ENCODE measurements at regions not wholly inside any gene's neighbourhood (a gene's known extent, or its start where the extent isn't known, plus 50 kb on each side); places are given as distances from the start of the nearest gene placed in this dataset.

GRCh38 chr4:175930471-175930870, 118.4 kb upstream of the GPM6A start:
- DNase-seq (ENCODE audit: low read depth) (no peak), FAIRE-seq (no peak)
- Histone ChIP-seq H3K36me3 (ENCODE audit: insufficient read depth, low read length) (no peaks in the 10 kb centered on the region), H3K4me1 (ENCODE audit: insufficient read depth, low read length) (no peaks in the 10 kb centered on the region), H3K9ac (ENCODE audit: low read length) (no peak overlapping the region), H3K4me2 (ENCODE audit: low read length) (no peak overlapping the region), H3K27me3 (ENCODE audit: insufficient read depth, low read length) (no peaks in the 10 kb centered on the region), H4K20me1 (ENCODE audit: insufficient read depth, low read length) (no peaks in the 10 kb centered on the region), H3K27ac (ENCODE audit: low read depth, low read length) (no peak overlapping the region), H3K9me3 (ENCODE audit: insufficient read depth, low read depth, low read length) (no peaks in the 10 kb centered on the region), H3K4me3 (ENCODE audit: insufficient read depth, low read depth, low read length) (no peak overlapping the region), H3K79me2 (ENCODE audit: insufficient read depth, low read length) (no peaks in the 10 kb centered on the region), H2AFZ (ENCODE audit: low read depth, low read length) (no peak overlapping the region)
- H3K36me3 Mint-ChIP-seq (ENCODE audit: low read depth, unreplicated experiment), result no peaks in the 10 kb centered on the region
- no peak for TF ChIP-seq CTCF (IDR thresholded peaks at IDR 0.05; ENCODE audit: insufficient read depth, low read depth, low read length)
- no peak for TF ChIP-seq EZH2 (IDR thresholded peaks at IDR 0.05; ENCODE audit: insufficient read depth, low read length)
- no peaks in the 10 kb centered on the region for H3K9me3 Mint-ChIP-seq (ENCODE audit: unreplicated experiment)
- no peak overlapping the region for H3K4me3 Mint-ChIP-seq (ENCODE audit: unreplicated experiment)
- no peaks in the 10 kb centered on the region for H3K27me3 Mint-ChIP-seq (ENCODE audit: low read depth, unreplicated experiment)
- no peak overlapping the region for H3K27ac Mint-ChIP-seq (ENCODE audit: unreplicated experiment)
- peaks cover 10% of the 10 kb centered on the region for H3K4me1 Mint-ChIP-seq (ENCODE audit: low read depth, unreplicated experiment)

- Histone ChIP-seq H3K9me3 (ENCODE audit: insufficient read depth, low read depth, low read length) (no peaks in the 10 kb centered on the region), H3K27ac (ENCODE audit: low read depth, low read length) (no peak overlapping the region), H4K20me1 (ENCODE audit: insufficient read depth, low read length) (no peaks in the 10 kb centered on the region), H3K4me1 (ENCODE audit: insufficient read depth, low read length) (no peaks in the 10 kb centered on the region), H3K4me3 (ENCODE audit: insufficient read depth, low read depth, low read length) (no peak overlapping the region), H3K27me3 (ENCODE audit: insufficient read depth, low read length) (no peaks in the 10 kb centered on the region), H3K9ac (ENCODE audit: low read length) (no peak overlapping the region), H3K79me2 (ENCODE audit: insufficient read depth, low read length) (no peaks in the 10 kb centered on the region), H2AFZ (ENCODE audit: low read depth, low read length) (no peak overlapping the region), H3K4me2 (ENCODE audit: low read length) (no peak overlapping the region), H3K36me3 (ENCODE audit: insufficient read depth, low read length) (no peaks in the 10 kb centered on the region)
- H3K4me3 Mint-ChIP-seq (ENCODE audit: unreplicated experiment), result no peak overlapping the region
- DNase-seq (ENCODE audit: low read depth), result no peak
- no peaks in the 10 kb centered on the region for H3K9me3 Mint-ChIP-seq (ENCODE audit: unreplicated experiment)
- H3K36me3 Mint-ChIP-seq (ENCODE audit: low read depth, unreplicated experiment), result no peaks in the 10 kb centered on the region
- no peak for FAIRE-seq
- H3K4me1 Mint-ChIP-seq (ENCODE audit: low read depth, unreplicated experiment), result peaks cover 10% of the 10 kb centered on the region
- H3K27ac Mint-ChIP-seq (ENCODE audit: unreplicated experiment), result no peak overlapping the region
- TF ChIP-seq CTCF (IDR thresholded peaks at IDR 0.05; ENCODE audit: insufficient read depth, low read depth, low read length) (no peak), EZH2 (IDR thresholded peaks at IDR 0.05; ENCODE audit: insufficient read depth, low read length) (no peak)
- no peaks in the 10 kb centered on the region for H3K27me3 Mint-ChIP-seq (ENCODE audit: low read depth, unreplicated experiment)
Measured at GRCh38 chr4:175932116-175932515, 120.1 kb upstream of the GPM6A start.

GRCh38 chr4:175934506-175934905, 122.4 kb upstream of the GPM6A start:
- DNase-seq (ENCODE audit: low read depth) (no peak), FAIRE-seq (no peak)
- no peak overlapping the region for H3K4me2 ChIP-seq (ENCODE audit: low read length)
- Mint-ChIP-seq H3K36me3 (ENCODE audit: low read depth, unreplicated experiment) (no peaks in the 10 kb centered on the region), H3K9me3 (ENCODE audit: unreplicated experiment) (no peaks in the 10 kb centered on the region), H3K27ac (ENCODE audit: unreplicated experiment) (no peak overlapping the region), H3K4me1 (ENCODE audit: low read depth, unreplicated experiment) (peaks cover 8% of the 10 kb centered on the region), H3K4me3 (ENCODE audit: unreplicated experiment) (no peak overlapping the region), H3K27me3 (ENCODE audit: low read depth, unreplicated experiment) (no peaks in the 10 kb centered on the region)
- no peak overlapping the region for H3K9ac ChIP-seq (ENCODE audit: low read length)
- H3K27me3 ChIP-seq (ENCODE audit: insufficient read depth, low read length), result no peaks in the 10 kb centered on the region
- TF ChIP-seq CTCF (IDR thresholded peaks at IDR 0.05; ENCODE audit: insufficient read depth, low read depth, low read length) (no peak), EZH2 (IDR thresholded peaks at IDR 0.05; ENCODE audit: insufficient read depth, low read length) (no peak)
- no peaks in the 10 kb centered on the region for H3K4me1 ChIP-seq (ENCODE audit: insufficient read depth, low read length)
- no peaks in the 10 kb centered on the region for H3K36me3 ChIP-seq (ENCODE audit: insufficient read depth, low read length)
- no peak overlapping the region for H3K4me3 ChIP-seq (ENCODE audit: insufficient read depth, low read depth, low read length)
- no peaks in the 10 kb centered on the region for H3K79me2 ChIP-seq (ENCODE audit: insufficient read depth, low read length)
- no peaks in the 10 kb centered on the region for H3K9me3 ChIP-seq (ENCODE audit: insufficient read depth, low read depth, low read length)
- no peak overlapping the region for H3K27ac ChIP-seq (ENCODE audit: low read depth, low read length)
- no peak overlapping the region for H2AFZ ChIP-seq (ENCODE audit: low read depth, low read length)
- no peaks in the 10 kb centered on the region for H4K20me1 ChIP-seq (ENCODE audit: insufficient read depth, low read length)
